ENCODE measurements at regions not wholly inside any gene's neighbourhood (a gene's known extent, or its start where the extent isn't known, plus 50 kb on each side); places are given as distances from the start of the nearest gene placed in this dataset.

GRCh38 chr6:91144126-91144525, 557.3 kb upstream of the MAP3K7 start:
- TF ChIP-seq CTCF (IDR thresholded peaks at IDR 0.05; ENCODE audit: low read depth, low read length) (no peak), EZH2phosphoT487 (IDR thresholded peaks at IDR 0.05; ENCODE audit: low read depth) (no peak)

Data from OCI-LY3 (cell line).